Activated CD4-positive, CD25-positive, alpha-beta regulatory T cell (primary cell): ENCODE measurements at regions not wholly inside any gene's neighbourhood (a gene's known extent, or its start where the extent isn't known, plus 50 kb on each side); places are given as distances from the start of the nearest gene placed in this dataset.
"Not testable (repeated sequence)": the region's sequence is repeated elsewhere in the genome, so short reads cannot be mapped to it uniquely, and the experiment has no call there.

ENCODE experiments used
- DNase-seq, 4 experiments: peaks; one replicate each; lab custom pipeline; 2025; lab: John Stamatoyannopoulos, UW

GRCh38 chr3:10703875-10704274 is 112.2 kb upstream of the SLC6A11 start:
- DNase-seq = no peak

- no peak for DNase-seq
Observed at GRCh38 chr3:10706156-10706739, 109.8 kb upstream of the SLC6A11 start.

GRCh38 chr3:10706740-10707399 is 109.2 kb upstream of the SLC6A11 start:
- DNase-seq = no peak

GRCh38 chr3:10707400-10708215 is 108.4 kb upstream of the SLC6A11 start:
- DNase-seq = no peak

GRCh38 chr3:10708216-10708893 is 107.7 kb upstream of the SLC6A11 start:
- no peak for DNase-seq

GRCh38 chr3:10709110-10709781 is 106.8 kb upstream of the SLC6A11 start:
- no peak for DNase-seq

- DNase-seq = no peak
Observed at GRCh38 chr3:10712121-10712520, 103.9 kb upstream of the SLC6A11 start.

GRCh38 chr3:10713656-10714055 is 102.4 kb upstream of the SLC6A11 start:
- no peak for DNase-seq

GRCh38 chr3:10715886-10716285 is 100.1 kb upstream of the SLC6A11 start:
- DNase-seq = no peak

GRCh38 chr3:10716964-10717363 is 99.1 kb upstream of the SLC6A11 start:
- no peak for DNase-seq

- no peak for DNase-seq
Observed at GRCh38 chr3:10717756-10718155, 98.3 kb upstream of the SLC6A11 start.

- no peak for DNase-seq
Observed at GRCh38 chr3:10721101-10721500, 94.9 kb upstream of the SLC6A11 start.

- DNase-seq = no peak
Observed at GRCh38 chr3:10722911-10723310, 93.1 kb upstream of the SLC6A11 start.

- no peak for DNase-seq
Observed at GRCh38 chr3:10723991-10724390, 92.0 kb upstream of the SLC6A11 start.

GRCh38 chr3:10725067-10725466 is 91.0 kb upstream of the SLC6A11 start:
- DNase-seq = no peak

GRCh38 chr3:10725846-10726245 is 90.2 kb upstream of the SLC6A11 start:
- DNase-seq = no peak

- no peak for DNase-seq
Observed at GRCh38 chr3:10726787-10727186, 89.2 kb upstream of the SLC6A11 start.

- no peak for DNase-seq
Observed at GRCh38 chr3:10729439-10729838, 86.6 kb upstream of the SLC6A11 start.

- no peak for DNase-seq
Observed at GRCh38 chr3:10732292-10732691, 83.7 kb upstream of the SLC6A11 start.

GRCh38 chr3:10733297-10733696 is 82.7 kb upstream of the SLC6A11 start:
- DNase-seq = no peak

- DNase-seq = not testable (repeated sequence)
Observed at GRCh38 chr3:10736444-10736843, 79.6 kb upstream of the SLC6A11 start.

- DNase-seq = no peak
Observed at GRCh38 chr3:10737785-10738184, 78.2 kb upstream of the SLC6A11 start.
